Panc1 (cell line): ENCODE measurements at regions not wholly inside any gene's neighbourhood (a gene's known extent, or its start where the extent isn't known, plus 50 kb on each side); places are given as distances from the start of the nearest gene placed in this dataset.

Experiments used
- ATAC-seq: fragments of 200-7000 bp; cut with Tn5 transposase; 2 replicates; pipeline ENCODE4 v1.9.1; 2020; ENCODE audit warnings: mild to moderate bottlenecking, moderate library complexity
- BruUV-seq: library from RNA; stranded (reverse); fragments of 400-500 nt; replicated peaks from 2 replicates; lab custom pipeline; 2021; lab: Mats Ljungman, UMichigan
- CTCF ChIA-PET: fragments of 300-600 bp; sonication (Branson Sonifier 250); formaldehyde crosslinking; loops from one replicate; lab custom pipeline; 2022; ENCODE audit warnings: antibody characterized with exemption; lab: Charles Lee
- POLR2A ChIA-PET: fragments of 300-600 bp; sonication (Branson Sonifier 250); formaldehyde crosslinking; loops from one replicate; lab custom pipeline; 2022; ENCODE audit warnings: antibody characterized with exemption; lab: Charles Lee
- DNase-seq: peaks from one replicate; pipeline ENCODE4 v3.0.0-alpha.2; 2010; ENCODE audit warnings: low read depth, low spot score
- H3K27ac ChIP-seq: 2 replicates; pipeline ENCODE4 v1.5.1; 2011; ENCODE audit warnings: mild to moderate bottlenecking, low read length, inconsistent platforms
- H3K27me3 ChIP-seq: fragments of 200-500 bp; sonication (Bioruptor generic); 2 replicates; pipeline ENCODE4 v1.6.0; 2014; ENCODE audit warnings: low read length, inconsistent platforms; ENCODE audit not compliant: control insufficient read depth, insufficient read depth
- H3K36me3 ChIP-seq: fragments of 200-500 bp; sonication (Bioruptor generic); 2 replicates; pipeline ENCODE4 v1.5.1; 2014; ENCODE audit warnings: inconsistent platforms, mild to moderate bottlenecking, low read length, moderate library complexity; ENCODE audit not compliant: control insufficient read depth, insufficient read depth
- H3K4me1 ChIP-seq: 2 replicates; pipeline ENCODE4 v1.5.1; 2011; ENCODE audit warnings: inconsistent platforms, mild to moderate bottlenecking, low read length, moderate library complexity; ENCODE audit not compliant: control insufficient read depth, insufficient read depth
- H3K4me3 ChIP-seq, 2 experiments: 2 replicates each; pipeline ENCODE4 v1.5.1; 2011 to 2012; ENCODE audit warnings: low read depth in 2 of 2, low read length in 2 of 2, mild to moderate bottlenecking in 2 of 2, inconsistent platforms in 1 of 2, moderate library complexity in 1 of 2
- H3K9me3 ChIP-seq: fragments of 200-500 bp; sonication (Bioruptor generic); 2 replicates; pipeline ENCODE4 v1.5.1; 2014; ENCODE audit warnings: low read depth, mild to moderate bottlenecking, inconsistent platforms, low read length, moderate library complexity; ENCODE audit not compliant: control insufficient read depth, insufficient read depth
- CTCF ChIP-seq: fragments of 450-650 bp; IDR thresholded peaks from 2 replicates; pipeline ENCODE4 v1.5.1; 2017; ENCODE audit warnings: mild to moderate bottlenecking
- POLR2AphosphoS5 ChIP-seq: IDR thresholded peaks from 2 replicates; pipeline ENCODE4 v1.6.1; 2012; ENCODE audit warnings: mild to moderate bottlenecking, low read depth, low read length, moderate library complexity
- REST ChIP-seq, 2 experiments: IDR thresholded peaks; 2 replicates each; pipeline ENCODE4 v1.6.1; 2011 to 2012; ENCODE audit warnings: low read depth in 2 of 2, control low read depth in 1 of 2, low read length in 1 of 2, mild to moderate bottlenecking in 1 of 2, moderate library complexity in 1 of 2; ENCODE audit not compliant: insufficient read depth in 1 of 2
- SIN3A ChIP-seq: IDR thresholded peaks from 2 replicates; pipeline ENCODE4 v1.6.1; 2012; ENCODE audit warnings: low read depth, mild to moderate bottlenecking, low read length, moderate library complexity, borderline replicate concordance; ENCODE audit not compliant: insufficient read depth
- TCF7L2 ChIP-seq: IDR thresholded peaks from 2 replicates; pipeline ENCODE4 v1.6.1; 2011; ENCODE audit warnings: mild to moderate bottlenecking, low read depth, low read length, inconsistent platforms
- in situ Hi-C: cut with HindIII; loops from 2 replicates; pipeline ENCODE4 v1.10.0; 2016; ENCODE audit warnings: low sequenced_read_pairs, low pct_unique_long_range_greater_than_20kb
- intact Hi-C: fragments of 100-400 bp; cut with micrococcal nuclease; formaldehyde crosslinking; loops from one replicate; pipeline ENCODE4 v1.10.0; 2022; ENCODE audit not compliant: unreplicated experiment

GRCh38 chr12:115078990-115079389 lies 395.0 kb upstream of the TBX3 start:
- H3K9me3 ChIP-seq, result no peaks in the 10 kb centered on the region
- no peak for DNase-seq
- no peak overlapping the region for H3K4me3 ChIP-seq
- no peak for TF ChIP-seq CTCF
- TF ChIP-seq SIN3A, result no peak
- no peak for TF ChIP-seq TCF7L2
- TF ChIP-seq REST (IDR thresholded peaks at IDR 0.05; ENCODE audit: insufficient read depth in 1 of 2, low read depth in 2 of 2, low read length in 1 of 2), result no peak
- no peak for TF ChIP-seq POLR2AphosphoS5
- H3K36me3 ChIP-seq, result no peaks in the 10 kb centered on the region
- no TSS peak for BruUV-seq
- no peak for ATAC-seq
- no peaks in the 10 kb centered on the region for H3K4me1 ChIP-seq
- intact Hi-C loops (no loop called here), in situ Hi-C loops (no loop called here)
- ChIA-PET CTCF (no interaction called here), POLR2A (interaction anchor here (0.6 kb wide), 1 partner anchor 383 kb away, joined by 4 read pairs; no protein-coding TSS in a partner anchor)
- H3K27ac ChIP-seq, result no peak overlapping the region
- no peaks in the 10 kb centered on the region for H3K27me3 ChIP-seq

DNA sequence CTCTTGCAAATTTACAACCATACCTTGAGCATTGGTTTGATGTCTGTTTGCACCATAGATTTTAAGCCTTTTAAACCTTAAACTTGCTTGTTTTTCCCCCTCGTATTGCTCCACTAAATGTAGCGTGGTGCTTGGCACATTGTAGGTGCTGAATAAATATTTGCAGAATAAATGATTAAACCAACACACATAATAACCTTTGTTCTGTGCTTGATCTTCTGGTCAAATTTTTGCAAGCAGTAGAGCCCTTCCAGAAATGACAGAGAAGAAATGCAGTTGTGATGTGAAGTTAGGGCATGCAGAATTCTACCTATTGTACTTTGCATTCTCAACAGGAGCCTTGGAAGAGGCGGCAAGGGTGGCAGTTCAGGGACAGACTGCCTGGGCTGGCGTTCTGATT lies 394.4 kb upstream of the TBX3 start:
- intact Hi-C loops, result no loop called here
- no peak overlapping the region for H3K4me3 ChIP-seq
- H3K27me3 ChIP-seq, result no peaks in the 10 kb centered on the region
- no peaks in the 10 kb centered on the region for H3K4me1 ChIP-seq
- DNase-seq, result no peak
- no peak for ATAC-seq
- no peaks in the 10 kb centered on the region for H3K9me3 ChIP-seq
- in situ Hi-C loops, result no loop called here
- TF ChIP-seq POLR2AphosphoS5 (no peak), CTCF (no peak), REST (IDR thresholded peaks at IDR 0.05; ENCODE audit: insufficient read depth in 1 of 2, low read depth in 2 of 2, low read length in 1 of 2) (no peak), SIN3A (no peak), TCF7L2 (no peak)
- ChIA-PET POLR2A (no interaction called here), CTCF (no interaction called here)
- H3K27ac ChIP-seq, result no peak overlapping the region
- no TSS peak for BruUV-seq
- no peaks in the 10 kb centered on the region for H3K36me3 ChIP-seq
